ENCODE measurements at regions not wholly inside any gene's neighbourhood (a gene's known extent, or its start where the extent isn't known, plus 50 kb on each side); places are given as distances from the start of the nearest gene placed in this dataset.

DNA sequence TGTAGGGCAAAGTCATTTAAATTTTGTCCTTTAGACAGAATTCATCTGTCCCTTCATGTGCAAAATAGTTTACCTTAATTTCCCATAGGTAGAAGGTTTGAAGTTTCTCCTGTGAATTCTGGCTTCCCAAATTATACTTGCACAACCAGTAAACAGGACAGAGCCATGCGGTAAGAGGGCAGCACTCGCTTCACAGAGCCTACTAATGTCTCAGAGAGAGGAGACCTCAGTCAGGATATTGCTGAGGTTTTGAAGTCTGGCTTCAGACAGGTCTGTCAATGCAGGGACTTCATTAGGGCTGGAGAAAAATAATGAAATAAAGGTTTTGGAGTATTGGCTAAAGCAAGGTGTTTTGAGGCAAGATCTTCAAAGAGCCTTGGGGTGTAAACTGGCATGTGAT is 91.4 kb downstream of the ANXA1 start:
- no peak overlapping the region for H2AFZ ChIP-seq
- intact Hi-C loops (cut with micrococcal nuclease; ENCODE audit: unreplicated experiment), result no loop called here
- no peaks in the 10 kb centered on the region for H3K4me1 ChIP-seq (replicated peaks; ENCODE audit: insufficient read depth)
- H3K4me2 ChIP-seq, result no peak overlapping the region
- no peaks in the 10 kb centered on the region for H3K9me3 ChIP-seq (ENCODE audit: insufficient read depth, low read depth)
- H3F3A ChIP-seq (ENCODE audit: insufficient read depth, low read depth), result no peaks in the 10 kb centered on the region
- H3K4me3 ChIP-seq, result no peak overlapping the region
- H3K36me3 ChIP-seq (ENCODE audit: low read depth), result no peaks in the 10 kb centered on the region
- no peak for TF ChIP-seq EZH2 (IDR thresholded peaks at IDR 0.05; ENCODE audit: low read depth)
- TF ChIP-seq, protein P1, sequence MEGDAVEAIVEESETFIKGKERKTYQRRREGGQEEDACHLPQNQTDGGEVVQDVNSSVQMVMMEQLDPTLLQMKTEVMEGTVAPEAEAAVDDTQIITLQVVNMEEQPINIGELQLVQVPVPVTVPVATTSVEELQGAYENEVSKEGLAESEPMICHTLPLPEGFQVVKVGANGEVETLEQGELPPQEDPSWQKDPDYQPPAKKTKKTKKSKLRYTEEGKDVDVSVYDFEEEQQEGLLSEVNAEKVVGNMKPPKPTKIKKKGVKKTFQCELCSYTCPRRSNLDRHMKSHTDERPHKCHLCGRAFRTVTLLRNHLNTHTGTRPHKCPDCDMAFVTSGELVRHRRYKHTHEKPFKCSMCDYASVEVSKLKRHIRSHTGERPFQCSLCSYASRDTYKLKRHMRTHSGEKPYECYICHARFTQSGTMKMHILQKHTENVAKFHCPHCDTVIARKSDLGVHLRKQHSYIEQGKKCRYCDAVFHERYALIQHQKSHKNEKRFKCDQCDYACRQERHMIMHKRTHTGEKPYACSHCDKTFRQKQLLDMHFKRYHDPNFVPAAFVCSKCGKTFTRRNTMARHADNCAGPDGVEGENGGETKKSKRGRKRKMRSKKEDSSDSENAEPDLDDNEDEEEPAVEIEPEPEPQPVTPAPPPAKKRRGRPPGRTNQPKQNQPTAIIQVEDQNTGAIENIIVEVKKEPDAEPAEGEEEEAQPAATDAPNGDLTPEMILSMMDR (conservative IDR thresholded peaks at IDR 0.05), result no peak
- ChIA-PET CTCF (no interaction called here), POLR2A (ENCODE audit: unreplicated experiment) (no interaction called here)
- no peaks in the 10 kb centered on the region for H3K79me2 ChIP-seq (ENCODE audit: low read depth)
- no peak for DNase-seq
- no peaks in the 10 kb centered on the region for H3K9me2 ChIP-seq (ENCODE audit: insufficient read depth)
- no peak overlapping the region for H3K27ac ChIP-seq
- no peaks in the 10 kb centered on the region for H3K27me3 ChIP-seq (ENCODE audit: insufficient read depth, low read depth)
- no TSS peak for BruUV-seq (replicated peaks)
- H4K20me1 ChIP-seq (ENCODE audit: insufficient read depth), result no peaks in the 10 kb centered on the region

DNA sequence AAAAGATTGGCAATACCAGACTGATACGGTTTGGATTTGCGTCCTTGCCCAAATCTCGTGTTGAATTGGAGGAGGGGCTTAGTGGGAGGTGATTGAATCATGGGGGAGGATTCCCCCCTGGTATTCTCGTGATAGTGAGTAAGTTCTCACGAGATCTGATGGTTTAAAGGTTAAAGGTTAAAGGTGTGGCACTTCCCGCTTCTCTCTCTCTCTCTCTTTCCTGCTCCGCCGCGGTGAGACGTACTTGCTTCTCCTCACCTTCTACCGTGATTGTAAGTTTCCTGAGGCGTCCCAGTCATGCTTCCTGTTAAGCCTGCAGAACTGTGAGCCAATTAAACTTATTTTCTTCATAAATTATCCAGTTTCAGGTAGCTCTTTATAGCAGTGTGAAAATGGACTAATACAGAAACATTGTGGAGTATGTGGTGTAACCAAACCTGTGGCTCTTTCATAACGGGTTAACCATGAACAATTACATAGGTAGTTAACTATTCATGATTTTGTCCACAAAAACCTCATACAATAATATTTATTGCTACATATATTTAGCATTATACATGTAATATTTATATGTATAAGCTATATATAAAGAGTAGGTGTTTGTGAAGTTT is 107.5 kb downstream of the ANXA1 start:
- no peak overlapping the region for H3K4me3 ChIP-seq
- no peak overlapping the region for H2AFZ ChIP-seq
- H3K4me1 ChIP-seq (replicated peaks; ENCODE audit: insufficient read depth), result no peaks in the 10 kb centered on the region
- no peaks in the 10 kb centered on the region for H3K36me3 ChIP-seq (ENCODE audit: low read depth)
- BruUV-seq (replicated peaks), result no TSS peak
- H3F3A ChIP-seq (ENCODE audit: insufficient read depth, low read depth), result no peaks in the 10 kb centered on the region
- 0 out of 2 replicates have a peak, but pooled peaks cover 4% of the 10 kb centered on the region for H3K9me2 ChIP-seq (ENCODE audit: insufficient read depth)
- intact Hi-C loops (cut with micrococcal nuclease; ENCODE audit: unreplicated experiment), result no loop called here
- H3K79me2 ChIP-seq (ENCODE audit: low read depth), result no peaks in the 10 kb centered on the region
- ChIA-PET CTCF (no interaction called here), POLR2A (ENCODE audit: unreplicated experiment) (no interaction called here)
- H3K9me3 ChIP-seq (ENCODE audit: insufficient read depth, low read depth), result no peaks in the 10 kb centered on the region
- DNase-seq, result no peak
- no peak overlapping the region for H3K27ac ChIP-seq
- TF ChIP-seq EZH2 (IDR thresholded peaks at IDR 0.05; ENCODE audit: low read depth), result no peak
- TF ChIP-seq, protein P1 (conservative IDR thresholded peaks at IDR 0.05), result no peak
- no peak overlapping the region for H3K4me2 ChIP-seq
- H4K20me1 ChIP-seq (ENCODE audit: insufficient read depth), result no peaks in the 10 kb centered on the region
- no peaks in the 10 kb centered on the region for H3K27me3 ChIP-seq (ENCODE audit: insufficient read depth, low read depth)

DNA sequence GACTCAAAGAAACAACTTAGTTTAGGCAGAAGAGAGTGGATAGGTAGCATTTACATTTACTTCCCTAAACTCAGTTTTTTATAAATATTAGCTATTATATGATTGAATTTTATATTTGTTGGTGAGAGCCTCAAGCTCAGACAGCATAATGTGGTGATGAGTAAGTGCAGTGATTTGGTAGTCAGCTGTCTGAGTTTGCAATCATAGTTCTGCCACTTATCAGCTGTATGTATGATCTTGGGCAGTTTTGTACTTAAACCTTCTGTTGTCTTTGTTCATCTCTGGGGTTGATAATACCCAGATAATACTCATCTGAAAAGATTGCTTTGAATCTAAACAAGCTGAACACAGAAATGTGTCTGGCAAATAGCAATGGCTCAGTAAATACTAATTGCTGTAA is 108.8 kb downstream of the ANXA1 start:
- POLR2A ChIA-PET (ENCODE audit: unreplicated experiment), result no interaction called here
- H3K4me2 ChIP-seq, result no peak overlapping the region
- H3K27me3 ChIP-seq (ENCODE audit: insufficient read depth, low read depth), result no peaks in the 10 kb centered on the region
- 0 out of 2 replicates have a peak, but pooled peaks cover 4% of the 10 kb centered on the region for H3K9me2 ChIP-seq (ENCODE audit: insufficient read depth)
- H3K9me3 ChIP-seq (ENCODE audit: insufficient read depth, low read depth), result no peaks in the 10 kb centered on the region
- no peaks in the 10 kb centered on the region for H3K4me1 ChIP-seq (replicated peaks; ENCODE audit: insufficient read depth)
- no peak overlapping the region for H2AFZ ChIP-seq
- CTCF ChIA-PET, result no interaction called here
- no peaks in the 10 kb centered on the region for H3F3A ChIP-seq (ENCODE audit: insufficient read depth, low read depth)
- H3K27ac ChIP-seq, result no peak overlapping the region
- H3K36me3 ChIP-seq (ENCODE audit: low read depth), result no peaks in the 10 kb centered on the region
- no peak for DNase-seq
- intact Hi-C loops (cut with micrococcal nuclease; ENCODE audit: unreplicated experiment), result no loop called here
- H4K20me1 ChIP-seq (ENCODE audit: insufficient read depth), result no peaks in the 10 kb centered on the region
- no peak overlapping the region for H3K4me3 ChIP-seq
- no peak for TF ChIP-seq EZH2 (IDR thresholded peaks at IDR 0.05; ENCODE audit: low read depth)
- TF ChIP-seq, protein P1 (conservative IDR thresholded peaks at IDR 0.05), result no peak
- H3K79me2 ChIP-seq (ENCODE audit: low read depth), result no peaks in the 10 kb centered on the region
- no TSS peak for BruUV-seq (replicated peaks)

Data from PC-9 (cell line).